ENCODE measurements at regions not wholly inside any gene's neighbourhood (a gene's known extent, or its start where the extent isn't known, plus 50 kb on each side); places are given as distances from the start of the nearest gene placed in this dataset.

- TF ChIP-seq CTCF (IDR thresholded peaks at IDR 0.05; ENCODE audit: extremely low read depth in 1 of 2, insufficient read depth in 1 of 2, low read depth in 1 of 2, low read length in 2 of 2): no peak
- no peak for TF ChIP-seq POLR2AphosphoS5 (IDR thresholded peaks at IDR 0.05; ENCODE audit: insufficient read depth, low read depth, low read length)
- TF ChIP-seq POLR2A (IDR thresholded peaks at IDR 0.05; ENCODE audit: low read depth, low read length): no peak
- no peak for TF ChIP-seq GATA2 (IDR thresholded peaks at IDR 0.05; ENCODE audit: insufficient read depth, insufficient read length, low read depth, low read length)
- TF ChIP-seq EZH2 (IDR thresholded peaks at IDR 0.05; ENCODE audit: borderline replicate concordance, low read depth, low read length, severe bottlenecking): no peak
- TF ChIP-seq JUN (IDR thresholded peaks at IDR 0.05; ENCODE audit: borderline replicate concordance, insufficient read depth, insufficient read length, low read depth): no peak
- no peak for TF ChIP-seq MYC (IDR thresholded peaks at IDR 0.05; ENCODE audit: low read depth, low read length)
- TF ChIP-seq MAX (IDR thresholded peaks at IDR 0.05; ENCODE audit: insufficient read depth, insufficient read length): no peak
- no peak for TF ChIP-seq FOS (IDR thresholded peaks at IDR 0.05; ENCODE audit: borderline replicate concordance, insufficient read depth, low read length)
These were observed 178.0 kb upstream of the MKI67 start for GRCh38 chr10:128304271-128304670.
